ENCODE measurements at regions not wholly inside any gene's neighbourhood (a gene's known extent, or its start where the extent isn't known, plus 50 kb on each side); places are given as distances from the start of the nearest gene placed in this dataset.

GRCh38 chr1:87791931-87792740, 463.5 kb downstream of the LMO4 start:
- H3K9ac ChIP-seq (ENCODE audit: control insufficient read depth, insufficient read depth, low read length) = no peak overlapping the region
- intact Hi-C loops (cut with micrococcal nuclease; ENCODE audit: unreplicated experiment) (no loop called here), in situ Hi-C loops (cut with MboI) (no loop called here)
- no peak for DNase-seq (ENCODE audit: low read depth, low spot score)
- RAD21 ChIA-PET (ENCODE audit: unreplicated experiment) = no interaction called here
- 73% methylated on average over 3 of the region's 3 CpGs for WGBS (ENCODE audit: insufficient coverage, insufficient replicate concordance, low lambda C conversion rate, missing lambda C conversion rate)
- H3K36me3 ChIP-seq (ENCODE audit: control insufficient read depth in 2 of 2, insufficient read depth in 2 of 2, low read length in 1 of 2) = no peaks in the 10 kb centered on the region
- no peaks in the 10 kb centered on the region for H3K9me3 ChIP-seq (replicated peaks; ENCODE audit: control insufficient read depth, insufficient read depth, low read length)
- no peaks in the 10 kb centered on the region for H4K20me1 ChIP-seq (ENCODE audit: control insufficient read depth, insufficient read depth)
- POLR2A ChIA-PET = interaction anchor here (0.6 kb wide), 1 partner anchor 21 kb away, joined by 3 read pairs; no protein-coding TSS in a partner anchor
- BruUV-seq (replicated peaks) = no TSS peak
- no peaks in the 10 kb centered on the region for H3K27me3 ChIP-seq (replicated peaks in 1 of 2; ENCODE audit: control insufficient read depth in 2 of 2, insufficient read depth in 2 of 2, low read length in 1 of 2)
- H3K4me2 ChIP-seq (ENCODE audit: control insufficient read depth, insufficient read depth) = no peak overlapping the region
- no peaks in the 10 kb centered on the region for H3K79me2 ChIP-seq (ENCODE audit: control insufficient read depth, insufficient read depth, low read length)
- H3K4me3 ChIP-seq = no peak overlapping the region
- SMC1A ChIA-PET (ENCODE audit: uncharacterized antibody, unreplicated experiment) = no interaction called here
- TF ChIP-seq CHD2 (IDR thresholded peaks at IDR 0.05; ENCODE audit: borderline replicate concordance, low read depth, low read length) (no peak), E2F4 (IDR thresholded peaks at IDR 0.05; ENCODE audit: low read depth, low read length) (no peak), PAX5 (IDR thresholded peaks at IDR 0.05; ENCODE audit: borderline replicate concordance, low read depth, low read length) (no peak), BMI1 (IDR thresholded peaks at IDR 0.05; ENCODE audit: borderline replicate concordance) (no peak), ZSCAN29 (IDR thresholded peaks at IDR 0.05) (no peak), POLR2AphosphoS5 (IDR thresholded peaks at IDR 0.05; ENCODE audit: low read length) (no peak), NBN (IDR thresholded peaks at IDR 0.05) (no peak), STAT1 (conservative IDR thresholded peaks at IDR 0.05) (no peak), MYB (IDR thresholded peaks at IDR 0.05; ENCODE audit: borderline replicate concordance, low read depth, low read length) (no peak), CHD1 (IDR thresholded peaks at IDR 0.05; ENCODE audit: low read depth, low read length) (no peak), CHD4 (IDR thresholded peaks at IDR 0.05) (no peak), RELB (IDR thresholded peaks at IDR 0.05; ENCODE audit: low read depth) (no peak), RUNX3 (IDR thresholded peaks at IDR 0.05; ENCODE audit: low read length) (no peak), ZNF217 (IDR thresholded peaks at IDR 0.05) (no peak), SKIL (IDR thresholded peaks at IDR 0.05; ENCODE audit: low read depth, poor library complexity, severe bottlenecking) (no peak), IKZF1 (conservative IDR thresholded peaks at IDR 0.05) (no peak), NRF1 (conservative IDR thresholded peaks at IDR 0.05; ENCODE audit: low read depth, low read length) (no peak)
- H3K4me1 ChIP-seq (ENCODE audit: control insufficient read depth, insufficient read depth, low read length) = no peaks in the 10 kb centered on the region
- H3K27ac ChIP-seq (ENCODE audit: control insufficient read depth, insufficient read depth) = no peak overlapping the region
- no peak overlapping the region for H2AFZ ChIP-seq (ENCODE audit: control insufficient read depth, low read depth, low read length)
- FAIRE-seq = no peak
- CTCF ChIA-PET = no interaction called here
- ATAC-seq = no peak

Measured in GM12878 (cell line).